NAMALWA (cell line): ENCODE measurements at regions not wholly inside any gene's neighbourhood (a gene's known extent, or its start where the extent isn't known, plus 50 kb on each side); places are given as distances from the start of the nearest gene placed in this dataset.

ENCODE experiments used
- DNase-seq: peaks from one replicate; pipeline ENCODE4 v3.0.0-alpha.2; 2015; ENCODE audit warnings: low spot score

GRCh38 chr17:79417476-79417988 is 193.3 kb downstream of the RBFOX3 start:
- DNase-seq = no peak

- DNase-seq = no peak
Observed at GRCh38 chr17:79415909-79416308, 194.9 kb downstream of the RBFOX3 start.

- no peak for DNase-seq
Observed at GRCh38 chr17:79415365-79415764, 195.5 kb downstream of the RBFOX3 start.

GRCh38 chr17:79414793-79415211 is 196.0 kb downstream of the RBFOX3 start:
- no peak for DNase-seq

GRCh38 chr17:79414063-79414792 is 196.6 kb downstream of the RBFOX3 start:
- no peak for DNase-seq

GRCh38 chr17:79413611-79414010 is 197.2 kb downstream of the RBFOX3 start:
- DNase-seq = no peak

GRCh38 chr17:79412886-79413390 is 197.9 kb downstream of the RBFOX3 start:
- no peak for DNase-seq

- DNase-seq = no peak
Observed at GRCh38 chr17:79412110-79412509, 198.7 kb downstream of the RBFOX3 start.

GRCh38 chr17:79411419-79411818 is 199.4 kb downstream of the RBFOX3 start:
- no peak for DNase-seq

GRCh38 chr17:79410681-79411080 is 200.2 kb downstream of the RBFOX3 start:
- DNase-seq = no peak

- DNase-seq = no peak
Observed at GRCh38 chr17:79408251-79408650, 202.6 kb downstream of the RBFOX3 start.

GRCh38 chr17:79407385-79407784 is 203.5 kb downstream of the RBFOX3 start:
- DNase-seq = no peak

- DNase-seq = no peak
Observed at GRCh38 chr17:79406316-79406715, 204.5 kb downstream of the RBFOX3 start.

GRCh38 chr17:79405823-79406222 is 205.0 kb downstream of the RBFOX3 start:
- no peak for DNase-seq

GRCh38 chr17:79404136-79404911 is 206.5 kb downstream of the RBFOX3 start:
- no peak for DNase-seq

GRCh38 chr17:79401704-79402674 is 208.9 kb downstream of the RBFOX3 start:
- DNase-seq = no peak

GRCh38 chr17:79400989-79401703 is 209.7 kb downstream of the RBFOX3 start:
- peak; percentile 74 for DNase-seq

- no peak for DNase-seq
Observed at GRCh38 chr17:79399610-79400144, 211.2 kb downstream of the RBFOX3 start.

- no peak for DNase-seq
Observed at GRCh38 chr17:79398441-79398840, 212.4 kb downstream of the RBFOX3 start.

GRCh38 chr17:79396696-79397095 is 214.2 kb downstream of the RBFOX3 start:
- no peak for DNase-seq

GRCh38 chr17:79395545-79395944 is 215.3 kb downstream of the RBFOX3 start:
- DNase-seq = no peak
